Activated CD8-positive, alpha-beta memory T cell treated with anti-CD3 and anti-CD28 coated beads for 24 hours (primary cell): ENCODE measurements at regions not wholly inside any gene's neighbourhood (a gene's known extent, or its start where the extent isn't known, plus 50 kb on each side); places are given as distances from the start of the nearest gene placed in this dataset.

Source experiments
- DNase-seq: peaks from one replicate; pipeline ENCODE4 v3.0.0-alpha.2; 2020

DNA sequence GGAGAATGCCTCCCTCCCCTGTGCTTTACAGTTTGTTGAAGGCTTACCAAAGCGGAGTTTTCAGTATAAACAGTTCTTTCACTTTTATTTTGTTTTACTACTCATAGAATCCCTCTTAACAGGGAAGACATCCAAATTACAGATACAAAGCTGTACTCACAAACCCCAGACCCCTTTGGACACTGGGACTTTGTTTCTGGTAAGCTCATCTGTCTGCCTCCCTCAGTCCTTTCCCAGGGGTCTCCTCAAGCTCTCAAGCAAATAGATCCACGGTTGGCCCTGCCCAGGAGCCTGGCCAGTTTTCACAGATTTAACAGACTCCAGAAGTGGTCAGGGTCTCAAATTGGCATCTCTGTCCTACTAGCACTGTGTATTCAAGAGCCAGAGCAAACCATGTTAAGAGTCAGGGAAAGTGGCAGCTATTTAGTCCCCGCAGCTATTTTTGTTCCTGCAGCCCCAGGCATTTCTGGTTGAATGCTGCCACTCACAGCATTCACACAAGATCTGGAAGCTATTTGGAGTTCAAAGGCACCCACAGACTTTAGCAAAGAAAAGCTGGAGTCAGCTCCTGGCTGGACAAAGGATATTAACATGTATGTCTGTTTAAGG lies 54.2 kb downstream of the TMEM100 start:
- DNase-seq = no peak

DNA sequence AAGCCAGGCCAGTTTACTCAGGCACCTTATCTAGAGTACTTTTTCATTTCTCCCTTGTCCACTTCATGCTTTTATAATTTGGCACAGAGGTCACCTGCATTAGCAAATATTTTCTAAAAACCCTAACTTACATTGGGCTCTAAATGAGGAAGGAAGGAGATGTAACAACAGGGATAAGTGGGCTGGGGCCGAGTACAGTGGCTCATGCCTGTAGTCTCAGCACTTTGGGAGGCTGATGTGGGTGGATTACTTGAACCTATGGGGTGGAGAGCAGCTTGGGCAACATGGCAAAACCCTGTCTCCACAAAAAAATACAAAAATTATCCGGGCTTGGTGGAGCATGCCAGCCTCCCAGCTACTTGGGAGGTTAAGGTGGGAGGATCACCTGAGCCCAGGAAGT lies 55.9 kb downstream of the TMEM100 start:
- no peak for DNase-seq

DNA sequence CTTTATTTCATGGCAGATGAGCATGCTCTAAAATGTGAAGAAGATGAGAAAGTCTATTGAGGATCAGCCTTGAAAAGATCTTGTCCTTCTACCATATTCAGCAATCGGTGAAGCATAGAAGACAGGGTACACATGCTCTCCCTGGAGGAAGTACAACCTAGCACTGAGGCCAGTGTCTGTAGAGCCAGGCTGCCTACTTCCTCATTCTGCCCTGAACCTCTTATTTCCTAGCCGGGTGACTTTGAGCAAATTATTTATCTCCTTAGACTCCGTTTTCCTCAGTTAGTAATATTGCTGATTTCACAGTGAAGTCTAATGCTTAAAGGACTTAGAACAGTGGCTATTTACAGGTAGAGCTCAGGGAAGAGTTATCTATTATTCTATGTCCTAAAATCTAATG lies 58.4 kb downstream of the TMEM100 start:
- no peak for DNase-seq

DNA sequence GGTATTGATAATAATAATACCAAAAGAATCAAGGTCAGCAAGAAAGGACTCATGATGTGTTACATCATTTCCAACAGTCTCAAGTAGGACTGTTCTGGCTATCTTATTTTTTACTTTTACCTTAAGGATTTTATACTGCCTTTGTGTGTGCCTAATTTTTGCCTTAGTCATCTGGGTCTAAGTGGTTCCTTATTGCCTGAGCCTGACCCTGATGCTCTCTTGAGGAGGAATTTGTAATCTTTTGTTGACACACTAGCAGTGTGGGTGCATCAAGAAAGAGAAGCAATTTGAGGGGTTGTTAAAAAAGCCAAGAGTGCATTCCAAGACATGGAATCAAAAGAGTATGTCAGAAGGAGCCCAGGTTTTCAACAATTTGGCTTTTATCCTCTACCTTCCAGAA lies 59.3 kb downstream of the TMEM100 start:
- no peak for DNase-seq

DNA sequence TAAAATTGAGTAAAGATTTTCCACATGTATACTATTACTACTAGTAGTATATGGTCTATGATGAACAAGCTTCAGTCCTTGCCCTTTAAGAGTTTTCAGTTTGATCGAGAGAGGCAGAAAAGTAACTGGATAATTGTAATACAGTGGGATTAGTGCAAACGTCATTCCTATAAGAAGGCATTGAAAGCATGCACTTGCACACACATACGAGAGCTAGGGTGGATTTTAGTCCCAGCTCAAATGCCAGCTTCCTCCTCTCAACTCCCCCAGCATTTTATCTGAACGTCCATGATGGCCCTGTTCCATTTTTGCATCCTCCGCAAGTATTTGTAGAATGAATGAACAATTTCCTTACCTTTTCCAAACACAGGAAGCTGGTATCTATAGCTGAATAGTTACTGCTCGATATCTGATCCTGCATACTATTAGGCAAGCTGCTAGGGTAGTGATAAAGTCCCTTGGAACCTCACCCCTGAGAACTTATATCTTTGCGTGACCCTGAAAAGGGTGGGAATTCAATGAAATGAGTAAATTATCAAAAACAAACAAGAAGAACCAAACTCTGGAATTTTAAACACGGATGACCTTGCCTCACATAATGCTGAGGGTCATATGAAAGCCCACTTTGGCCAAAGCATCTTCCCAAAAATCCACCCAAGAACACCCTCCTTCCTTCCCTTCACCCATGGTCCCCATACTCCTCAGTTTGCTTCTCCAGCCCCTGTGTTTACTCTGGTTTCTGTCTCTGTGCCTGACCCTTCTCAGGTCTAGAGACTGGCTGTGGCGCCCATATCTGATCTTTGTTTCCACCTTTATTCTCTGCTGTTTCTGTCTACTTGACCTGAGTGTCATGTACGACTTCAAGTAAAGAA lies 60.5 kb downstream of the TMEM100 start:
- DNase-seq = no peak

DNA sequence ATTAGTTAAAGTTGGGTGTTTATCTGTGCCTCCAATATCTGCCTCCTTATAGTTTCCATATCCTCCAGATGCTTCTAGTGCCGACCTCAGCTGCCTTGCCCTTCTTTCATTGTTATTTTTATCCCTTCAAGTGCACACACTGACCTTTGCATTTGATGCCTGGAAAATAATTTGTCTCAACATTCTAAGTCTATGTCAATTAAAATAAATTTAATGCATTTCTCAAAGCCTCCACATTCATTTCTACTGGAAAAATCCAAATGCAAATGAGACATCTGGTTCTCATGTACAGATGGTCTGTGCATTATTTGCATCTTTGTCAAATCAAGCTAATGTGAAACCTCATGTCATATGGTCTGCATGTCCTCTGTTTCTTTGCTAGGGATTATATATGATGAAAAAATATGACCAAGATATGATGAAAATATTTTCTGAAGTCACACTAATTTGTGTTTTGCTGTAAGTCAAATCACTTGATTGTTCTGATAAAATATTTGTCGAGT lies 61.4 kb downstream of the TMEM100 start:
- no peak for DNase-seq

DNA sequence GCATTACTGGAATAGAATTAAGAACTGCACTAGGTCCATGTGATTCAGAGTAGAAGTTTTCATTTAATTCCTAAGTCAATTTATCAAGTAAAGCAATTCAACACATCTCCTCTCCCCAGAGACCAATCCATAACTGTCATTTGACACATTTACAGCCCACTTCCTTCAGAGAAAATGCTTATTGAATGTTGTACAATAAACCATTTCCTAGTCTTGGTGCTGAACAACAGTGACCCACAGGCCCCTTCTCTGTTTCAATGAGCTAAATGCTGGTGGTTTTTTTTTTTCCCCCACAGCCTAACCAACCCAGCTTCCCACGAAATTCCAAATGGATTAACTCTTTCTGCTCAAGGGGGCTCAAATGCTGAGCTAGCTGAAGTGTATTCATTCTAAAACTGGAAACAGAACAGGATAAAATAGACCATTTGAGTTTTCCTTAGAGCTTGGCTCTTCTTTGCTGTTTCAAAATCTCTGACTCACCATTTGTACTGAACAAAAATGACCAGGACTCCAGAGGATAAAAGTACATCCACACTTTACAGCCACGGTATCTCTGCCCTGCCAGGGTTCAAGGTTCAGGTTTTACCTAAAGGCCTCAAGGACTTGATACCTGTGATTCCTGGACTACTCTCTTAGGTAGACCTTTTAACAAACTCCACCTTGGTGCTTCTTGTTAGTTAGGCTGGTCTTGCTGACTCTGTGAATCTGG lies 62.3 kb downstream of the TMEM100 start:
- DNase-seq = no peak

DNA sequence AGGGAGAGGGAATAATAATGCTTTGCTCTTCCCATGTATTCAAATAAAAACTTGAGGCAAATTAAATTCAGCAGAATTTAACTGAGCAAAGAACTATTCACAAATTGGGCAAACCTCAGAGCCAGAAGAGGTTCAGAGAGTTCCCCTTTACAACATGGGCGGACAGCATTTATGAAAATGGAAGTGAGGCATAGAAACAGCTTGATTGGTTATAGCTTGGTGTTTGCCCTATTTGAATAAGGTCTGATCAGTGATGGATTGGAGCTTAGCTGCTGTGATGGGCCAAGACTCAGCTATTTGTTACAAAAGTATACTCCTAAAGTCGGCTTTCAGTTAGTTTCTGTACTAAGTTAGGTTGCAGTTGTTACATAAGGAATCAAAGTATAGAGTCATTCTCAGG lies 63.0 kb downstream of the TMEM100 start:
- no peak for DNase-seq

DNA sequence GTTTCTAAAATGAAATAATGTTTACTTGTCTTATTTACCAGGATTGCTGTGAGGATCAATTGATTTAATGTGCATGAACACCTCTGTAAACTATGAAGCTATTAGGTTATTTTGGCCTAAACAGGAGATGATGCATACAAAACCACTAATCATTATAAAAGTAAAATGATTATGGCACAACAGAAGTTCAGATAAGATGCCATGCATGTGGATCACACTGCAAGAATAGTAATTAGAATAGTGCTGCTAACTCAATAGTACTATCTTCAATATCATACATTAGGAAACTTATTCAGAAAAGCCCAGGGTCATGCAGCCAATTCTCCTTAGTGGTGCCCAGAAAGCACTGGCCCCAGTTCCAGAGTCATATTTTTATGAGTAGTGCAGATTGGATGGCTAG lies 66.9 kb downstream of the TMEM100 start:
- no peak for DNase-seq

DNA sequence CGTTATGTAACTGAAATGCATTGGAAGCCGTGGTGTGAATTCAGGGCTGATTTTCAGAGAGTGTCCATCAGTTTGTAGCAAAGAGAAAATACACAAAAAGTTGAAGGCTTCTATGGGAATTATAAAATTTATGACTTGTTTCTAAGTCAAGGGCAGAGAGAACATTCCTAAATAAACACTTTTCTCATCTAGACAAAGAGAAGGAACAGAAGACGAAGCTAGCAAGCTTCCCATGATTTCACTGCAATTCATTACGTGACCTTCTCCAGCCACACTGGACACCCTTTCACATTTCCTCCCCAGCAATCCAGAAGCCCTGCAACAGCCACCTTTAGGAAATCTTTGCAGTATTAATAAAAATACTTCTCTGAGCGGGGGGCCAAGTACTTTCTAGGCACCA lies 67.8 kb downstream of the TMEM100 start:
- DNase-seq = no peak

DNA sequence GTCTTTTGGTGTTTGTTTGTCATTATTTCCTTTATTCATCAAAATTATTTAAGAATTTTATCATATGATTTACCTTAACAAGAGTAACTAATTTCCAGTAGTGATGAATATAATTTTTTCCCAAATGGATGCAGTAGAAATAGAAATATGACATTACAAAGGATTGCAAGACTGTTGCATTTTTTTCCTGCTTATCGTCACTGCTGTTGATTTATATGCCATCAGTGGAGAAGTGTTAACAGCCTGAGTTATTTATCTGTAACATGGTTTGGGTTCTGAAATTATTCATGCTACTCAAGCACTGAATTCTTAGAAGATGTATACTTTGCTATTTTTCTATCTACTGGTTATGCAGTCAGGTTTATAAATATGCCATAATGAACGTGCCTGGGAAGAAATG lies 68.6 kb downstream of the TMEM100 start:
- no peak for DNase-seq

DNA sequence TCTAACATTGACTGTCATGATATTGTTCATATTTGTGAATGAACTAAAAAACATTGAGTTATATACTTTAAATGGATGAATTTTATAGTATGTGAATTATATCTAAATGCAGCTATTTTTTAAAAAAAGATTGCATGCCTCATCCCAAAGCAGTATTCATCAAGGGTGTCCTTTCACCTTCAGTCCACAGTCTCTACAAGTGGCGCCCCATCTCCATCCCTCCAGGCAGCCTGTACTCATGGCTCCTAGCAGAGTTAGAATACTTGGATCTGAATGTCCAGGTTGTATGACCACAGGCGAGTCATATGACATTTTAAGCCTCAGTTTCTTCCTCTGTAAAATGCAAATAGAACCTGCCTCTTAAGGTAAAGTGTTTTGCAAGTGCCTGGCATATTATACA lies 69.8 kb downstream of the TMEM100 start:
- DNase-seq = no peak

DNA sequence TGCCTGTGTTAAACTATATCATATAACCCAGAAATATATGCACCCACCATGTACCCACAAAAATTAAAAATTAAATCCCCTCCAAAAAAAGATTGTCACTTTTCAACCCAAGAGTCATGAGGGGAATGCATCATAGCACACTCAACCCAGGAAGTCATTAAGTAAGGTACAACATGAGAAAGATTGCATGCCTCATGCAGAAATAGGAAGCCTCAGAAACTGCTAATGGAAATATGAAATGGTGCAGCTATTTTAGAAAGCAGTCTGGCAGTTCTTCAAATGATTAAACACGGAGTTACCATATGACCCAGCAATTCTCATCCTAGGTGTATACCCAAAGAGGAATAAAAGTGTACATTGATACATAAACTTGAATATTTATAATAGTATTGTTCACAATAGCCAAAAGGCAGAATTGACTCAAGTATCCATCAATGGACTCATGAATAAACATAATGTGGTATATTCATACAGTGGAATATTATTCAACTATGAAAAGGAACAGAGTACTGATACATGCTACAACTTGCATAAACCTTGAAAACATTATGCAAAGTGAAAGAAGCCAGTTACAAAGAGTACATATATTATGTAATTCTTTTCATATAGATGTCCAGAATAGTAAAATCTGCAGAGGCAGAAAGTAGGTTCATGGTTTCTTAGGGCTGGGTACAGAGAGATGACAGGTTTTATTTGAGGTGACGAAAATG lies 70.4 kb downstream of the TMEM100 start:
- no peak for DNase-seq

DNA sequence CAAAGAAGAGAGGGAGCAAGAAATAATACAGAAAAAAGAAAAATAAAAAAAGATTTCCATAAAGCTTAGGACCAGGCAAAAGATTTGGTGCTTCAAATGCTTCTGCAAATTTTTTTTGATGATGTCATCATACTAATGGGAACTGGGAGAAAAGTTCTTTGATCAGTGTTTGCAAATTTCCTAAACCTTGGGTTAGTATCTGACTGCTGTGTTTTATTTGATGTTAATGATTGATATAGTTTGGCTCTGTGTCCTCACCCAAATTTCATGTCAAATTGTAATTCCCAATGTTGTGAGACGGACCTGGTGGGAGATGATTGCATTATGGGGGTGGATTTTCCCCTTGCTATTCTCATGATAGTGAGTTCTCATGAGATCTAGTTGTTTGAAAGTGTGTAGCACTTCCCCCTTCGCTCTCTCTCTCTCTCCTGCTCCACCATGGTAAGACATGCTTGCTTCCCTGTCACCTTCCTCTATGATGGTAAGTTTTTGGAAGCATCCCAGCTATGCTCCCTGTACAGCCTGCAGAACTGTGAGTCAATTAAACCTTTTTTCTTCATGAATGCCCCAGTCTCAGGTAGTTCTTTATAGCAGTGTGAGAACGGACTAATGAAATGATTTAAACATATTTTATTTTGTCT lies 72.6 kb downstream of the TMEM100 start:
- DNase-seq = no peak

DNA sequence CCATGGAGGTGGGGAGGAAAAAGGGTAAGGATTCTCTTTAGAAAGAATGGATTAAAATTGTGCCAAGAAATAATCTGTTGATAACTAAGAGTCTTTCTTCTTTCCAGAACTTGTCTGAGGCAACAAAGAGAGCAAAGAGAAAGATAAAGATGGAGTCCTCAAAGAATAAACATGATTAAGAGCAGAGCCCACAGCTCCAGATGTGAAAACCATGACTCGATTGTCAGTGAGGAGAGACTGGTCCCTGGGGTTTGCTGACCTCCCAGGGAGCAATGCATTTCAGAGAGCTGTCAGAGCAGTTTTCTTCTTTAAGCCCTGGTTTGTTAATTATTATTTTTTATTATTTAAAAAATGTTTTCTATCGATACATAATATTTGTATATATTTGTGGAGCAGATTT lies 74.6 kb downstream of the TMEM100 start:
- no peak for DNase-seq

DNA sequence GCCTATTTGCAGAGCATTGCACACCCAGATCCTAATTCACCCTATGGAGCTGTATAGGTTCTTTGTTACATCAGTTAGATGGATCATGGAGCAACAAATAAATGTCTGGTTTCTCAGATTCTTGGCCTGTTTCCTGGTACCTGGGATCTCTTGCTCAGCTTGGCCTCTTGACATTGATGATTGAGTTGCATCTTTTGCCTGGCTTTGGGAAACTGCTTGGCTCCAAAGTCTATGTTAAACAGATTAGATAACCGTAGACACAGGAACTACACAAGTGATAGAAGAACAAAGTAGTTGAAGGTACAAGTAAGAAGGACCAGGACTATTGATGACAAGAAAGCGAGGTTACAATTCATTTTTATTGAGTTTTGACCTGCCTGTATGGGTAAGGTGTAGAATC lies 77.3 kb downstream of the TMEM100 start:
- no peak for DNase-seq

DNA sequence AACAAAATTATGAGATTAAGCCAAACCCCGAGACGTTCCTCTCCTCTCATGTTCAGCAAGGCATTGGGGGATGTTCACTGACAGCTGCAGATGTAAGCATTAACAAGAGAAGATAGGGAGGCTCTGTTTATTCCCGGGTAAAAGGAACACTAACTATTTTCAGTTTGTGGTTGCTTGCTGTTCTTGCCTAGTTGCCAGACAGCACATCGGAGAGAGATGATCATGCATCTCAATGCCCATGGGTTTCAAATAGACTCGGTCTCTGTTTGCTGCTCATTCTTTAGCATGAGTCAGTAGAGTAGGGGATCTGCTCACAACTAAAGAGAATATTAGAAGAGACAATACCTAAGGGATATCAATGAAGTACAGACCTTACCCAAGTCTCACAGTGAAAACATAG lies 78.3 kb downstream of the TMEM100 start:
- no peak for DNase-seq

DNA sequence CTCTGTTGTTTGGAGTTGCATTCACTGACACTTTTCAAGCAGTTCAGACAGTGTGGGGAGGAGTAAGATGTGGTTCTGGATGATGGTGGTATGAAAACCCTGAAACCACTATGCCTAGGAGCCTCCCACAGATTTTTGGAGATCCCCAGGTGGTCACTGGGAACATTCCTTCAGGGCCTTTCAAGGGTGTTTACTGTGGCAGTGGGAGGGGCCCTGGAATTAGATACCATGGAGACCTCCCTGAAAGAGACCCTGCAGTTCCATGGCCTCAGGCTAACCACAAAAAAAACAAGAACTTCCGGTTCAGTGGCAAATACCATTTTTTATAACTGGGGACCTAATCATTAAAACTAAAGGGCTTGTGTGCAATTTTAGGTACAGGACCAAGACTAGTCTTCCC lies 79.9 kb downstream of the TMEM100 start:
- no peak for DNase-seq

DNA sequence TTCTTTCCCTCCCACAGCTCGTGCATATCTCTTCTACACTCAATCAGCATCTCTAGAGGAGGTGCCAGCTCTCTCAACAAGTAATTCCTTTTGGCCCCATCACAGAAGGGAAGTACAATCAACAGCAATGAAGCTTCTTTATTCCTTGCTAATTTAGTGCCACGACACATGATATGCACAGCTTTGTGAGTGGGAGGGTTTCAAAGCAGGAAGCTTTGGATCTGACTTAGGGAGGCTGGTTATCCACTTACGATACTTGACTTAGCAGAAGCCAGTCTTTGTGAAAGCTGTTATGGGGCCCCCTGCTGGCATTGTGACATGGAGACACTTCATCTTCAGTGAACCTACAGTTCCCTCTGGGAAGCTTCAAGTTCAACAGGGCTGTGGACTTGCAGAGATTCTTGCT lies 81.0 kb downstream of the TMEM100 start:
- DNase-seq = no peak

DNA sequence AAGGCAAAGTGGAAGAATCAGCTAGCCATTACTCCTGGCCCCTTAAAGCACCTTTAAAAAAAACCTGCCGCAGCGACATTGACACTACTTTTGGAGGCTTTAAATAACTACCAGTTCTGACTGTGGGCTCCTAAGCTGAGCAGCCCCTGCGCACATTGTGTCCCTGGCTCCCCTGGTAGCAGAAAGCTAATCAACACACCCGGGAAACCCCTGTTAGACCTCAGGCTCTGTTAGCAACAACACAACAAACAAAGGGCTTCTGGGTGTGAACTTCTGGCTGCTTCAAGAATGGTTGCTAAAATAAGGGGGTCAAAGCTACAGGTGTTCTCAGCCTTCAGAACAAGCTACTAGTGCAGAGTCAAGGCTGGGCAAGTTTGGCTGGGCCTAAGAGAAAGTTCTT lies 83.6 kb downstream of the TMEM100 start:
- no peak for DNase-seq

DNA sequence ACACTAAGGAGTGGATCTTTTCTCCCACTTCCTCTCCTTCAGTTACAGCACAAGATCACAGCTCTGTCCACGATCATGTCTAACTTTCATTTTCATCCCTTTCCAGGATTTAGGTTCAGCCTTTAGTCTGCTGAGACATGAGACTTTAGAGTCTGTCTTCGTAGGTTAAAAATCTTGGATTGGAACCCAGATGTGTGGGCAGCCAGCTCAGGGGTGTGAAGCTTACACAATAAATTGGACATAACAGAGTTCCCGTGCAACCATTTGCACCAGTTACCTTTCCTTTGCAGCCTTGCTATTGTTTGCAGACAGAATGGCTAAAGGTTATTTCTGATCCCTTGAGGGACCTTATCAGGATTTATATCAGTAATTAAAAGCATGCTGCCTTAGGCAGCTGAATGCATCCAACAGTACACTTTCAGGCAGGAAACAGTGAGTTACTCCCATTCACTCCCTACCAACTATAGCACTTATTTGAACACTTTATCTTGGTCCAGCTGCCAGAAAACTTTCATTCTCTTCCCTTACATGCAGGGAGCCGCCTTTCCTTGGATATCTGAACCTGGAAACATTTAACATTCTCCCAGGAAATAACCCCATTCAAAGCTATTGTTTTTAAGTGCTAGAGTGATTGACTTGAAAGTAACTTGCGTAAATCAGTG lies 87.3 kb downstream of the TMEM100 start:
- no peak for DNase-seq

DNA sequence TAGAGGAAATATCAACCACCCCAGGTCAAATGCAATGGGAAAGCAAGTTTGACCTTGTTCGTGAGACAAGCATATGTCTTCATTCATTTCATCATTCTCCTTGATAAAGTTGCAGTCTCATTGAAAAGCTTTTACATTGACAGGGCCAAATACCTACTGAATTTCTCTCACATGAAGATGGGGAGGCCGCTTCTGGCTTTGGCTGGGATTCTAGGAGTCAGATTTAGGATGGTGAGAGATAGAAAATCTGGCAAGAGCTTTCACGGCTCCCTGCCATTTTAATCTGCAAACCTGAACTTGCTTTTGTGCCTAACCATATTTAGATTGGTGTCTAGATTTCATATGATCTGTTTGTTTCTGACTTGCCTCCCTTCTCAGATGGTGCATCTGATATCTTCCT lies 88.0 kb downstream of the TMEM100 start:
- DNase-seq = no peak
